Cardiac muscle cell (in vitro differentiated cells and primary cell): ENCODE measurements at regions not wholly inside any gene's neighbourhood (a gene's known extent, or its start where the extent isn't known, plus 50 kb on each side); places are given as distances from the start of the nearest gene placed in this dataset.

Experiments used
- DNase-seq, 2 donors: peaks; one replicate each; pipeline versions ENCODE4 v3.0.0 to v3.0.0-alpha.2; 2010 to 2017; ENCODE audit warnings: low read depth in 1 of 2, low spot score in 1 of 2
- H3K27ac ChIP-seq: fragments of 200-600 bp; sonication (generic); 2 replicates; pipeline ENCODE4 v1.5.1; 2016
- H3K27me3 ChIP-seq: fragments of 200-600 bp; sonication (generic); 2 replicates; pipeline ENCODE4 v1.6.0; 2016; ENCODE audit warnings: control low read depth
- H3K36me3 ChIP-seq: fragments of 200-600 bp; sonication (generic); 2 replicates; pipeline ENCODE4 v1.5.1; 2016; ENCODE audit warnings: control low read depth
- H3K4me1 ChIP-seq: fragments of 200-600 bp; sonication (generic); 2 replicates; pipeline ENCODE4 v1.8.1; 2017; ENCODE audit warnings: low read depth, mild to moderate bottlenecking, mixed run types
- H3K4me3 ChIP-seq: fragments of 200-600 bp; sonication (generic); 2 replicates; pipeline ENCODE4 v1.5.1; 2016; ENCODE audit warnings: mild to moderate bottlenecking
- H3K9me3 ChIP-seq: fragments of 200-600 bp; sonication (generic); 2 replicates; pipeline ENCODE4 v1.5.1; 2017; ENCODE audit warnings: low read depth, mild to moderate bottlenecking, control low read depth
- TF ChIP-seq, protein P1 (sequence below): IDR thresholded peaks from 2 replicates; pipeline ENCODE4 v1.5.1; 2012; ENCODE audit warnings: low read depth, mild to moderate bottlenecking, low read length

DNA sequence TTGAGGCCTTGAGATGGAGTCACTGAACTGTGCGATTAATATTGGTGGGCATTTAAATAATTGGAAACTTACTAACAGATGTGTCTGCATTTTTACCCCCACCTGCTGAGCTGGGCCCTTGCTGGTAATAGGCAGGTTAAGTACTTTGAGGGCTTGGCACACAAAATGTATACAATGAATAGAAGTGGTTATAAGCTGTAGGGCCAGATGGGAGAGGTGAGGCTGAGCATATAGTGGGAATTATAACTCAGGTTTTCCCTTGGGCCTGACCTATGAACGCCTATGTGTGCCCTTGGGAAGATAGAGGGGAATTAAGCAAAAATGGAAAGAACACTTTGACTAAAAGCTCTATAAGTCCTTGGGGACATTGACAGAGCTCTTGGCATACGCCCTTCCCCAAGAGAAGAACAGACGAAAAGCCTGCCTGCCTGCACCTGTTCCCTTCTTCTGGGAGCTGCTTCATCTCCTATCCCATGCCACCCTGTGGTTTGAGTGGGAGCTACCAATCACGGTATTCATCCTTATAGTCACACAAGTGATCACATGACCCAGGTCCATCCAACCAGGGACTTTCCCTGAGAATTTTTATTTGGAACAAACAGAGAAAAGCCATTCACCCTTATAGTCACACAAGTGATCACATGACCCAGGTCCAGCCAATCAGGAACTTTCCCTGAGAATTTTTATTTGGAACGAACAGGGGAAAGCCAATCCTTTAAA lies 260.7 kb upstream of the CSF3R start:
- Histone ChIP-seq H3K4me1 (no peaks in the 10 kb centered on the region), H3K27me3 (no peaks in the 10 kb centered on the region), H3K27ac (no peak overlapping the region), H3K36me3 (no peaks in the 10 kb centered on the region), H3K4me3 (no peak overlapping the region), H3K9me3 (no peaks in the 10 kb centered on the region)
- no peak for DNase-seq
- TF ChIP-seq, protein P1, sequence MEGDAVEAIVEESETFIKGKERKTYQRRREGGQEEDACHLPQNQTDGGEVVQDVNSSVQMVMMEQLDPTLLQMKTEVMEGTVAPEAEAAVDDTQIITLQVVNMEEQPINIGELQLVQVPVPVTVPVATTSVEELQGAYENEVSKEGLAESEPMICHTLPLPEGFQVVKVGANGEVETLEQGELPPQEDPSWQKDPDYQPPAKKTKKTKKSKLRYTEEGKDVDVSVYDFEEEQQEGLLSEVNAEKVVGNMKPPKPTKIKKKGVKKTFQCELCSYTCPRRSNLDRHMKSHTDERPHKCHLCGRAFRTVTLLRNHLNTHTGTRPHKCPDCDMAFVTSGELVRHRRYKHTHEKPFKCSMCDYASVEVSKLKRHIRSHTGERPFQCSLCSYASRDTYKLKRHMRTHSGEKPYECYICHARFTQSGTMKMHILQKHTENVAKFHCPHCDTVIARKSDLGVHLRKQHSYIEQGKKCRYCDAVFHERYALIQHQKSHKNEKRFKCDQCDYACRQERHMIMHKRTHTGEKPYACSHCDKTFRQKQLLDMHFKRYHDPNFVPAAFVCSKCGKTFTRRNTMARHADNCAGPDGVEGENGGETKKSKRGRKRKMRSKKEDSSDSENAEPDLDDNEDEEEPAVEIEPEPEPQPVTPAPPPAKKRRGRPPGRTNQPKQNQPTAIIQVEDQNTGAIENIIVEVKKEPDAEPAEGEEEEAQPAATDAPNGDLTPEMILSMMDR, result no peak

DNA sequence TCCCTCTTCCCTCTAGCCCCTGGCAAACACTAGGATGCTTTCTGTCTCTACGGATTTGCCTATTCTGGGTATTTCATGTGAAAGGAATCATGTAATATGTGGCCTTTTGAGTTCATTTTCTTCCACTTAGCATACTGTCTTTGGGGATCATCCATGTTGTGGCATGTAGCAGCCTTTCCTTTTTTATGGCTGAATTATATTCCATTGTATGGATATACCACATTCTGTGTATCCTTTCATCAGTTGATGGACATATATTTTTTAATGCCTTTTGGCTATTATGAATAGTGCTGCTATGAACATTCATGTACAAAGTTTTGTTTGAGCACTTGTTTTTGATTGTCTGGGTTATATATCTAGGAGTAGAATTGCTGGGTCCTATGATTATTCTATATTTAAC lies 258.4 kb upstream of the CSF3R start:
- Histone ChIP-seq H3K27me3 (no peaks in the 10 kb centered on the region), H3K4me1 (no peaks in the 10 kb centered on the region), H3K4me3 (no peak overlapping the region), H3K27ac (no peak overlapping the region), H3K9me3 (no peaks in the 10 kb centered on the region), H3K36me3 (no peaks in the 10 kb centered on the region)
- no peak for DNase-seq
- TF ChIP-seq, protein P1, result no peak

DNA sequence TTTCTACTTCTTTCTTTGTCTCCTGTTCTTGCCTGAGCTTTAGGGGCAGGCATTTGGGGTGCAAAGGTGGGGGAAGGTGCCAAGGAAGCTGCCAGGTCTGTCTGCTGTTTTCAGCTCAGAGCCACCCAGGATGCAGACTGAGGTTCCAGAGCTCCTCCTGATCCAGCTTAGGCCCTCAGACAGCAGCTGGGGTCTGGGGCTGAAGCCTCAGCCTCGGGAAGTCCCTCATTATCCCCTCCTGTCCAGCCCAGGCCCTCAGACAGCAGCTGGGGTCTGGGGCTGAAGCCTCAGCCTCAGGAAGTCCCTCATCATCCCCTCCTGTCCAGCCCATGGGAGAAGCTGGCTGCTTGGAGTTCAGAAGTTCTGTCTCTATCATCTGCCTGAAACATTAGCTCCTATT lies 257.7 kb upstream of the CSF3R start:
- Histone ChIP-seq H3K27ac (no peak overlapping the region), H3K36me3 (no peaks in the 10 kb centered on the region), H3K4me1 (no peaks in the 10 kb centered on the region), H3K4me3 (no peak overlapping the region), H3K27me3 (no peaks in the 10 kb centered on the region), H3K9me3 (no peaks in the 10 kb centered on the region)
- TF ChIP-seq, protein P1, result no peak
- DNase-seq, result no peak

- no peaks in the 10 kb centered on the region for H3K9me3 ChIP-seq
- no peaks in the 10 kb centered on the region for H3K36me3 ChIP-seq
- no peak for DNase-seq
- no peaks in the 10 kb centered on the region for H3K4me1 ChIP-seq
- no peak overlapping the region for H3K27ac ChIP-seq
- TF ChIP-seq, protein P1, result no peak
- H3K27me3 ChIP-seq, result no peaks in the 10 kb centered on the region
- H3K4me3 ChIP-seq, result no peak overlapping the region
These were observed 257.1 kb upstream of the CSF3R start for GRCh38 chr1:36739703-36740289.

DNA sequence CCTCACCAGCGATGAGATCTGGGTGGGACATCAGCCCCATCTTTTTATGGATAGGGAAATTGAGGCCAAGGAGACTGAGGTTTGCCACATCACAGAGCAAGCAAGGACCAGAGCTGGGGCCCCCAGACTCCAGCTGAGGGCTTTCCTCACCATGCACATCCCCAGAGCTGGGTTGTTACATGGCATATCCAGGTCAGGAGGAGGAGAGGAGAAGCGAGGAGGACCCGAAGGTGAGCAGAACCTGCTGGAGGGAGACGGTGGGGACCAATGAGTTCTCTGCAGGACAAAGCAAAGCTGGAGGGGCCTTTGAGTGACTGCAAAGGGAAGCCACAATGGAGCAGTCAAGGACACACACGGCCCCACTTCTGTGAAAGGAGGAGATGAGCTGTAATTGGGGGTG lies 255.5 kb upstream of the CSF3R start:
- DNase-seq, result no peak
- H3K9me3 ChIP-seq, result no peaks in the 10 kb centered on the region
- no peaks in the 10 kb centered on the region for H3K4me1 ChIP-seq
- no peaks in the 10 kb centered on the region for H3K27me3 ChIP-seq
- no peak overlapping the region for H3K4me3 ChIP-seq
- no peaks in the 10 kb centered on the region for H3K36me3 ChIP-seq
- TF ChIP-seq, protein P1, result no peak
- H3K27ac ChIP-seq, result no peak overlapping the region
